Memory B cell (primary cell): ENCODE measurements at regions not wholly inside any gene's neighbourhood (a gene's known extent, or its start where the extent isn't known, plus 50 kb on each side); places are given as distances from the start of the nearest gene placed in this dataset.

ENCODE experiments used
- ATAC-seq: fragments of 150-1000 bp; cut with Tn5 transposase; 2 replicates; pipeline ENCODE4 v1.10.0; 2021; ENCODE audit warnings: low read depth, mild to moderate bottlenecking, moderate library complexity
- DNase-seq, 2 donors: peaks; one replicate each; pipeline ENCODE4 v3.0.0; 2022; ENCODE audit warnings: low spot score in 2 of 2
- H3K27ac Mint-ChIP-seq: one replicate; pipeline ENCODE4 v1.8.0; 2022; ENCODE audit warnings: mild to moderate bottlenecking, moderate library complexity, mixed read lengths
- H3K27me3 Mint-ChIP-seq: one replicate; pipeline ENCODE4 v1.8.0; 2022; ENCODE audit warnings: mixed read lengths
- H3K36me3 Mint-ChIP-seq: one replicate; pipeline ENCODE4 v1.8.0; 2022; ENCODE audit warnings: mild to moderate bottlenecking, mixed read lengths
- H3K4me1 Mint-ChIP-seq: one replicate; pipeline ENCODE4 v1.8.0; 2022; ENCODE audit warnings: mixed read lengths
- H3K4me3 Mint-ChIP-seq: one replicate; pipeline ENCODE4 v1.8.0; 2022; ENCODE audit warnings: mild to moderate bottlenecking, moderate library complexity, mixed read lengths
- H3K9me3 Mint-ChIP-seq: one replicate; pipeline ENCODE4 v1.8.0; 2022; ENCODE audit warnings: mixed read lengths

GRCh38 chr5:74363603-74364205 is 276.8 kb downstream of the ENC1 start:
- ATAC-seq (no peak), DNase-seq (no peak)
- peaks cover 2% of the 10 kb centered on the region for H3K36me3 Mint-ChIP-seq
- H3K4me3 Mint-ChIP-seq, result no peak overlapping the region
- H3K9me3 Mint-ChIP-seq, result peaks cover 2% of the 10 kb centered on the region
- peaks cover 8% of the 10 kb centered on the region for H3K27me3 Mint-ChIP-seq
- no peak overlapping the region for H3K27ac Mint-ChIP-seq
- peaks cover 7% of the 10 kb centered on the region for H3K4me1 Mint-ChIP-seq

- ATAC-seq, result no peak
- H3K4me3 Mint-ChIP-seq, result no peak overlapping the region
- H3K4me1 Mint-ChIP-seq, result peaks cover 7% of the 10 kb centered on the region
- H3K27me3 Mint-ChIP-seq, result peaks cover 5% of the 10 kb centered on the region
- DNase-seq, result no peak
- H3K9me3 Mint-ChIP-seq, result peaks cover 2% of the 10 kb centered on the region
- peaks cover 2% of the 10 kb centered on the region for H3K36me3 Mint-ChIP-seq
- H3K27ac Mint-ChIP-seq, result no peak overlapping the region
These were observed 278.8 kb downstream of the ENC1 start for GRCh38 chr5:74361406-74362358.

- H3K4me3 Mint-ChIP-seq, result no peak overlapping the region
- peaks cover 2% of the 10 kb centered on the region for H3K36me3 Mint-ChIP-seq
- DNase-seq (no peak), ATAC-seq (no peak)
- peaks cover 7% of the 10 kb centered on the region for H3K4me1 Mint-ChIP-seq
- no peaks in the 10 kb centered on the region for H3K9me3 Mint-ChIP-seq
- H3K27ac Mint-ChIP-seq, result no peak overlapping the region
- H3K27me3 Mint-ChIP-seq, result peaks cover 3% of the 10 kb centered on the region
These were observed 279.9 kb downstream of the ENC1 start for GRCh38 chr5:74360535-74361210.

- H3K4me3 Mint-ChIP-seq, result no peak overlapping the region
These were observed 282.7 kb downstream of the ENC1 start for GRCh38 chr5:74357827-74358226.

GRCh38 chr5:74356009-74356695 is 284.4 kb downstream of the ENC1 start:
- DNase-seq (no peak), ATAC-seq (no peak)
- Mint-ChIP-seq H3K4me1 (no peaks in the 10 kb centered on the region), H3K36me3 (no peaks in the 10 kb centered on the region), H3K9me3 (no peaks in the 10 kb centered on the region), H3K4me3 (no peak overlapping the region), H3K27ac (no peak overlapping the region), H3K27me3 (peaks cover 3% of the 10 kb centered on the region)

More at GRCh38 chr5:74357827-74358226, 282.7 kb downstream of the ENC1 start:
- ATAC-seq (no peak), DNase-seq (no peak)
- H3K9me3 Mint-ChIP-seq, result no peaks in the 10 kb centered on the region
- H3K27me3 Mint-ChIP-seq, result peaks cover 3% of the 10 kb centered on the region
- H3K36me3 Mint-ChIP-seq, result no peaks in the 10 kb centered on the region
- peaks cover 4% of the 10 kb centered on the region for H3K4me1 Mint-ChIP-seq
- H3K27ac Mint-ChIP-seq, result no peak overlapping the region

- DNase-seq (no peak), ATAC-seq (no peak)
- H3K4me1 Mint-ChIP-seq, result no peaks in the 10 kb centered on the region
- no peak overlapping the region for H3K27ac Mint-ChIP-seq
- H3K36me3 Mint-ChIP-seq, result no peaks in the 10 kb centered on the region
- peaks cover 3% of the 10 kb centered on the region for H3K27me3 Mint-ChIP-seq
- H3K9me3 Mint-ChIP-seq, result no peaks in the 10 kb centered on the region
- no peak overlapping the region for H3K4me3 Mint-ChIP-seq
These were observed 285.3 kb downstream of the ENC1 start for GRCh38 chr5:74355041-74355824.

- no peak overlapping the region for H3K4me3 Mint-ChIP-seq
- ATAC-seq (no peak), DNase-seq (no peak)
- peaks cover 3% of the 10 kb centered on the region for H3K27me3 Mint-ChIP-seq
- no peaks in the 10 kb centered on the region for H3K4me1 Mint-ChIP-seq
- peaks cover 2% of the 10 kb centered on the region for H3K36me3 Mint-ChIP-seq
- H3K9me3 Mint-ChIP-seq, result no peaks in the 10 kb centered on the region
- no peak overlapping the region for H3K27ac Mint-ChIP-seq
These were observed 288.3 kb downstream of the ENC1 start for GRCh38 chr5:74352256-74352655.

GRCh38 chr5:74342948-74343682 is 297.4 kb downstream of the ENC1 start:
- Mint-ChIP-seq H3K27me3 (no peaks in the 10 kb centered on the region), H3K36me3 (peaks cover 2% of the 10 kb centered on the region), H3K9me3 (no peaks in the 10 kb centered on the region), H3K4me3 (no peak overlapping the region), H3K27ac (no peak overlapping the region), H3K4me1 (no peaks in the 10 kb centered on the region)
- DNase-seq (no peak), ATAC-seq (no peak)

GRCh38 chr5:74342182-74342581 is 298.3 kb downstream of the ENC1 start:
- no peak overlapping the region for H3K4me3 Mint-ChIP-seq
- no peaks in the 10 kb centered on the region for H3K36me3 Mint-ChIP-seq
- ATAC-seq (no peak), DNase-seq (no peak)
- no peaks in the 10 kb centered on the region for H3K9me3 Mint-ChIP-seq
- H3K4me1 Mint-ChIP-seq, result no peaks in the 10 kb centered on the region
- H3K27ac Mint-ChIP-seq, result no peak overlapping the region
- H3K27me3 Mint-ChIP-seq, result no peaks in the 10 kb centered on the region

- Mint-ChIP-seq H3K27me3 (no peaks in the 10 kb centered on the region), H3K4me1 (no peaks in the 10 kb centered on the region), H3K9me3 (no peaks in the 10 kb centered on the region), H3K27ac (no peak overlapping the region), H3K4me3 (no peak overlapping the region), H3K36me3 (no peaks in the 10 kb centered on the region)
- no peak for ATAC-seq
- no peak for DNase-seq
These were observed 299.3 kb downstream of the ENC1 start for GRCh38 chr5:74341221-74341620.

- ATAC-seq (no peak), DNase-seq (no peak)
- H3K36me3 Mint-ChIP-seq, result no peaks in the 10 kb centered on the region
- no peaks in the 10 kb centered on the region for H3K9me3 Mint-ChIP-seq
- peaks cover under 1% of the 10 kb centered on the region for H3K27me3 Mint-ChIP-seq
- H3K4me1 Mint-ChIP-seq, result no peaks in the 10 kb centered on the region
- no peak overlapping the region for H3K27ac Mint-ChIP-seq
- no peak overlapping the region for H3K4me3 Mint-ChIP-seq
These were observed 300.1 kb downstream of the ENC1 start for GRCh38 chr5:74340476-74340875.

GRCh38 chr5:74337984-74338310 is 302.6 kb downstream of the ENC1 start:
- H3K27me3 Mint-ChIP-seq, result peaks cover 8% of the 10 kb centered on the region
- ATAC-seq (no peak), DNase-seq (no peak)
- H3K4me3 Mint-ChIP-seq, result no peak overlapping the region
- no peaks in the 10 kb centered on the region for H3K9me3 Mint-ChIP-seq
- no peak overlapping the region for H3K27ac Mint-ChIP-seq
- H3K4me1 Mint-ChIP-seq, result no peaks in the 10 kb centered on the region
- H3K36me3 Mint-ChIP-seq, result no peaks in the 10 kb centered on the region
